ENCODE measurements at regions not wholly inside any gene's neighbourhood (a gene's known extent, or its start where the extent isn't known, plus 50 kb on each side); places are given as distances from the start of the nearest gene placed in this dataset.
"Not testable (repeated sequence)": the region's sequence is repeated elsewhere in the genome, so short reads cannot be mapped to it uniquely, and the experiment has no call there.

DNA sequence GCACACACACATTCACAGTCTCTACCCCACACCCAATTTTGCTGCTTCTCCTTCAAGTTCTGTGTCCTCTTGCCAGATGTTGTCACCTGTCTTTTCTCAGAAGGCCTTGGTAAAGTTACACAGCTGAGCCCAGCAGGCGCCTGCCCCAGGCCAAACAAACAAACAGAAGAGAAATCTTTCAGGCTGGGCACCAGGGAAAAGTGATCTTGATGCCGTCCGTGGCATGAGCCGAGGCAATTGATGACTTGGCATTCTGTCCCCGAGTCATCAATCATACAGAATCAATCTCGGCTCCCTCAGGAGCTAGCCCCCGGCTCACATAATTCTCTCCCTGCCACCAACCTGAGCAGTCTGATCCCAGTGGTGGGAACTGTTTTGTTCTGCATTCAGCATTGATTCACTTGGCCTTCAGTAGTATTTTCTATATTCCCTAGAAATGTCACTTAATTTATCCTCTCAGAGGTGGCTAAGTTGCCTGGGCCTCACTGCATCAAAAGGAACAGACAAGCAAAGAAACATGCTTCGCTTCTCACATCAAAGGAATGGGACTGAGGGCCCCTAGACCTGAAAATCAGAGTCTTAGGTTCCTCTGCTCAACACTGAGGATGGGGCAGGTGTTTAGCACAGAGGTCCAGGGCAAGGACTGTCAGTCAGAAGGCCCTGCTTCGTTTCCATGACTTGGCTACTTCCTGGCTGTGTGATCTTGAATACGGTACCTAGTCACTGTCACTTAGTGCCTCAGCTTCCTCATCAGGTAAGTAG lies 278.8 kb upstream of the CELF4 start:
- Histone ChIP-seq H3K4me3 (ENCODE audit: low read length in 3 of 3) (no peak overlapping the region), H3K9ac (ENCODE audit: low read length in 3 of 3) (no peak overlapping the region), H3K4me1 (ENCODE audit: control insufficient read depth in 2 of 3, insufficient read depth in 2 of 3, low read depth in 1 of 3, low read length in 3 of 3) (no peaks in the 10 kb centered on the region), H3K27me3 (ENCODE audit: control insufficient read depth, insufficient read depth, low read length) (no peaks in the 10 kb centered on the region), H3K27ac (ENCODE audit: low read depth in 2 of 2, low read length in 2 of 2) (no peak overlapping the region), H3K9me3 (ENCODE audit: control insufficient read depth in 2 of 3, insufficient read depth in 1 of 3, low read length in 3 of 3) (no peaks in the 10 kb centered on the region), H3K36me3 (ENCODE audit: control insufficient read depth in 2 of 3, insufficient read depth in 3 of 3, low read length in 3 of 3) (no peaks in the 10 kb centered on the region)
- intact Hi-C loops (cut with DNase I) = no loop called here
- DNase-seq (peak in 3 of 5 donors; percentile 25 to 40 (median 26)), FAIRE-seq (no peak)
- TF ChIP-seq, protein P1, sequence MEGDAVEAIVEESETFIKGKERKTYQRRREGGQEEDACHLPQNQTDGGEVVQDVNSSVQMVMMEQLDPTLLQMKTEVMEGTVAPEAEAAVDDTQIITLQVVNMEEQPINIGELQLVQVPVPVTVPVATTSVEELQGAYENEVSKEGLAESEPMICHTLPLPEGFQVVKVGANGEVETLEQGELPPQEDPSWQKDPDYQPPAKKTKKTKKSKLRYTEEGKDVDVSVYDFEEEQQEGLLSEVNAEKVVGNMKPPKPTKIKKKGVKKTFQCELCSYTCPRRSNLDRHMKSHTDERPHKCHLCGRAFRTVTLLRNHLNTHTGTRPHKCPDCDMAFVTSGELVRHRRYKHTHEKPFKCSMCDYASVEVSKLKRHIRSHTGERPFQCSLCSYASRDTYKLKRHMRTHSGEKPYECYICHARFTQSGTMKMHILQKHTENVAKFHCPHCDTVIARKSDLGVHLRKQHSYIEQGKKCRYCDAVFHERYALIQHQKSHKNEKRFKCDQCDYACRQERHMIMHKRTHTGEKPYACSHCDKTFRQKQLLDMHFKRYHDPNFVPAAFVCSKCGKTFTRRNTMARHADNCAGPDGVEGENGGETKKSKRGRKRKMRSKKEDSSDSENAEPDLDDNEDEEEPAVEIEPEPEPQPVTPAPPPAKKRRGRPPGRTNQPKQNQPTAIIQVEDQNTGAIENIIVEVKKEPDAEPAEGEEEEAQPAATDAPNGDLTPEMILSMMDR (IDR thresholded peaks at IDR 0.05; ENCODE audit: borderline replicate concordance, extremely low read depth, insufficient read depth) = no peak

DNA sequence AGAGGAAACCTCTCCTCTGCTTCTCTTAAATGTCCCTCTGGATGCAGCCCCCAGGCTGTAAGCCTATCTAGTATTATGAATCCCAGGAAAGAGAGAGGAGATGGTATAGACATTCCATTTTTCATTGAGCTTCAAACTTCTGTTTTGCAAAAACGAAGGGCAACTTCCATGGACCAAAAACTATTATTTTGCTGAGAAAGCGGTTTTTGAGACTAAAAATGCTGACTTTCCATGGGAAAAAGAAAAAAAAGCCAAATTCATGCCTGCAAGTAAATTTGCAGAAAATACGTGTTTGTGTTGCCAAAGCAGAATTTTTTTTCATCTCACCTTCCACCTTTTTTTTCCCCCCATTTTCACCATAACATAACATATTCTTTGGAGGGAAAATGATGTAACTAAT lies 272.5 kb upstream of the CELF4 start:
- no peak overlapping the region for H3K27ac ChIP-seq (ENCODE audit: low read depth in 2 of 2, low read length in 2 of 2)
- no peak for DNase-seq
- no peaks in the 10 kb centered on the region for H3K27me3 ChIP-seq (ENCODE audit: control insufficient read depth, insufficient read depth, low read length)
- no peak overlapping the region for H3K4me3 ChIP-seq (ENCODE audit: low read length in 3 of 3)
- H3K36me3 ChIP-seq (ENCODE audit: control insufficient read depth in 2 of 3, insufficient read depth in 3 of 3, low read length in 3 of 3) = no peaks in the 10 kb centered on the region
- H3K9me3 ChIP-seq (ENCODE audit: control insufficient read depth in 2 of 3, insufficient read depth in 1 of 3, low read length in 3 of 3) = no peaks in the 10 kb centered on the region
- no peaks in the 10 kb centered on the region for H3K4me1 ChIP-seq (ENCODE audit: control insufficient read depth in 2 of 3, insufficient read depth in 2 of 3, low read depth in 1 of 3, low read length in 3 of 3)
- no peak overlapping the region for H3K9ac ChIP-seq (ENCODE audit: low read length in 3 of 3)
- no peak for FAIRE-seq
- intact Hi-C loops (cut with DNase I) = no loop called here
- TF ChIP-seq, protein P1 (IDR thresholded peaks at IDR 0.05; ENCODE audit: borderline replicate concordance, extremely low read depth, insufficient read depth) = no peak

DNA sequence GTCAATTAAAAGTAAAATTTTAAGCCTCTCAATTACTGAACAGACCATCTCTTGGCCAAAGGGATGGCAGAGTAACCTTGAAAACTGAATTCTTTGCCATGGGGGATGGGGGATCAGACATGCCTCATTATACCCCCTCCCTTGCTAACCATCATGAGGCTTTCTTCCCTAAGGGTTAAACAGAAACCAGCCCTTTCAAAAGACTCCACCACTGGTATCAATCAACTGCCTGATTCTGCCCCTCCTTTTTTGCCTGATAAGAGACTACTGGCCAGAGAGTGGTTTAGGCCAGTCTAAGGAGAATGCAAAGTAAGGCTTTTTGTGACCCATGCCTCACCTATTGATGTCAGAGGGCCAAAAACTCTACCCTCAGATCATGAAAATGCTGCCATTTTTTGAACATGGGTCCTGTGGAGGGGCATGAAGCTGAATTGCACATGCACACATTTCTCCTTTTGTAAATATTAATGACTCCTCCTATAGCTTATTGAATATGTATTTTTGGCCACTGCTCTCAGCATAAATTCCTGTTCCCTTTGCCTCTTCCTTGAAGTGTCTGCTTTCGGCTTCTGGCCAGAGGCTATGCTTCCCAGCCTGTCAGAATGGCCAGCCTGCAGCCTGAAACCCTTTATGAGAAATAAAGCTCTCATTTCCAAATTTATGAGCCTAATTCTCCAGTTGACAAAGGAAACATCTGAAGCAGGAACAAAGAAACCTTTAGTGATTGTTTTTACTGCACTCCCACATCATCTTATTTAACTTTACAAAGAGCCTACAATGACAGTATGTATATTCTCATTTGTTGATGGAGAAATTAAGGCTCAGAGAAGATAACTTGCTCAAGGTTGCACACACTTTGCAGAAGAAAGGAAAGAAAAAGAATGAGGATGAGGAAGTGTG lies 270.7 kb upstream of the CELF4 start:
- no peaks in the 10 kb centered on the region for H3K36me3 ChIP-seq (ENCODE audit: control insufficient read depth in 2 of 3, insufficient read depth in 3 of 3, low read length in 3 of 3)
- intact Hi-C loops (cut with DNase I) = no loop called here
- no peak overlapping the region for H3K9ac ChIP-seq (ENCODE audit: low read length in 3 of 3)
- H3K4me3 ChIP-seq (ENCODE audit: low read length in 3 of 3) = no peak overlapping the region
- no peaks in the 10 kb centered on the region for H3K27me3 ChIP-seq (ENCODE audit: control insufficient read depth, insufficient read depth, low read length)
- H3K27ac ChIP-seq (ENCODE audit: low read depth in 2 of 2, low read length in 2 of 2) = no peak overlapping the region
- no peaks in the 10 kb centered on the region for H3K4me1 ChIP-seq (ENCODE audit: control insufficient read depth in 2 of 3, insufficient read depth in 2 of 3, low read depth in 1 of 3, low read length in 3 of 3)
- DNase-seq = no peak
- TF ChIP-seq, protein P1 (IDR thresholded peaks at IDR 0.05; ENCODE audit: borderline replicate concordance, extremely low read depth, insufficient read depth) = no peak
- FAIRE-seq = no peak
- H3K9me3 ChIP-seq (ENCODE audit: control insufficient read depth in 2 of 3, insufficient read depth in 1 of 3, low read length in 3 of 3) = no peaks in the 10 kb centered on the region

DNA sequence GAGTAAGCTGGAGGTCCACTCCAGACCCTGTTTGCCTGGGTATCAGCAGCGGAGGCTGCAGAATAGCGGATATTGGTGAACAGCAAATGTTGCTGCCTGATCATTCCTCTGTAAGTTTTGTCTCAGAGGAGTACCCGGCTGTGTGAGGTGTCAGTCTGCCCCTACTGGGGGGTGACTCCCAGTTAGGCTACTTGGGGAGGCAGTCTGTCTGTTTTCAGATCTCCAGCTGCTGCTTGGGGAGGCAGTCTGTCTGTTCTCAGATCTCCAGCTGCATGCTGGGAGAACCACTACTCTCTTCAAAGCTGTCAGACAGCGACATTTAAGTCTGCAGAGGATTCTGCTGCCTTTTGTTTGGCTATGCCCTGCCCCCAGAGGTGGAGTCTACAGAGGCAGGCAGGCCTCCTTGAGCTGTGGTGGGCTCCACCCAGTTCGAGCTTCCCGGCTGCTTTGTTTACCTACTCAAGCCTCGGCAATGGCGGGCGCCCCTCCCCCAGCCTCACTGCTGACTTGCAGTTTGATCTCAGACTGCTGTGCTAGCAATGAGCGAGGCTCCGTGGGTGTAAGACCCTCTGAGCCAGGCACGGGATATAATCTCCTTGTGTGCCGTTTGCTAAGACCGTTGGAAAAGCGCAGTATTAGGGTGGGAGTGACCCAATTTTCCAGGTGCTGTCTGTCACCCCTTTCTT lies 266.6 kb upstream of the CELF4 start:
- DNase-seq; intact Hi-C loops (cut with DNase I); H3K4me3 ChIP-seq (ENCODE audit: low read length in 3 of 3): not testable (repeated sequence)

More for the DNA sequence above, 266.6 kb upstream of the CELF4 start:
- H3K27me3 ChIP-seq (ENCODE audit: control insufficient read depth, insufficient read depth, low read length); H3K27ac ChIP-seq (ENCODE audit: low read depth in 2 of 2, low read length in 2 of 2); H3K4me1 ChIP-seq (ENCODE audit: control insufficient read depth in 2 of 3, insufficient read depth in 2 of 3, low read depth in 1 of 3, low read length in 3 of 3); H3K9ac ChIP-seq (ENCODE audit: low read length in 3 of 3); FAIRE-seq; H3K9me3 ChIP-seq (ENCODE audit: control insufficient read depth in 2 of 3, insufficient read depth in 1 of 3, low read length in 3 of 3); H3K36me3 ChIP-seq (ENCODE audit: control insufficient read depth in 2 of 3, insufficient read depth in 3 of 3, low read length in 3 of 3): not testable (repeated sequence)
